GM21423 (cell line): ENCODE measurements at regions not wholly inside any gene's neighbourhood (a gene's known extent, or its start where the extent isn't known, plus 50 kb on each side); places are given as distances from the start of the nearest gene placed in this dataset.

Experiments used
- ATAC-seq: cut with Tn5 transposase; IDR thresholded peaks from one replicate; pipeline ENCODE4 v1.9.1; 2021; ENCODE audit warnings: mild to moderate bottlenecking, moderate library complexity; ENCODE audit not compliant: unreplicated experiment

DNA sequence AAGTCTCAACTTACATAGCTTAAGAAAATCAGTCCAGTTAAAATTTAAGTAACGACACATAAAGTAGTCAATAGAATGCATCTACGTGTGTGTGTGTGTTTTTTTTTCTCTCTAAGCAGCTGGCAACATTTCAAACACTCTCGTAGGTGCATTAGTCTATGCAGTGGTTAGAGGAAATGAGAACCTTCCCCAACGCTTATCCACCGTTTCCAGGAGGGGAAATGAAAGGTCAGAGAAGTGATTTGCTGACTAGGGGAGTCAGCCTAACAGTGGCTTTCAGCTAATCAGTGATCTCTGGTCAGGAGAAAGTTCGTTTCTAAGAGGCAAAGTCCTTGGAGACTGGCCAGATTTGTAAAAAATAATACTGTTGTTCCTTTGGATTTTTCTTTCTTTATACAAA, 806.6 kb downstream of the C6orf118 start:
- ATAC-seq = no peak

DNA sequence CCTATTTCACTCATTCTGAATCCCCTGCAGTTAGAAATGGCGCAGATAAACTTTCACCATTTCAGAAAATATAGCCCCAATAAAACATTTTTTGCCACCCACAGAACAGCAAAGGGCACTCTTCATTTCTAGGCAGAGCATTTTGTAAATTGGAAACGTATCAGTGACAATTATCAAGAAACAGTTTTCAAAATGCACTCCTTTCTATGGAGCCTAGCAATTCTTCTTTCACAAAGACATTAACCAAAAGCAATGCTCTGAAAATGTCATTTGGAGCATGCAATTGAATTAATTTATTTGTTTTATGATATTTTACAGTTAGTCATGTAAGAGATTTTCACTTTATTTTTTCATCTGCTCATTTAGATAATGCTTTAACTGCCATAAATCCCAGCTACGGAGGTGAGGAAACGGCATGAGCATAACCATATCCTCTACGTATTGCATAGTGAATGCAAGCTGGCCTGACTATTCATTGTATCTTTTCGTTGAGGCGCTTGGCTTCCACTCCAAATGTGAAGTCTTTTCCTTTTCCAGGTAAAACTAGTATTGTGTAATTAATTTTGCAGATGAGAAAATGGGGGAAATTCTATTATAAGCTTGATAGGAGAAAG, 813.4 kb downstream of the C6orf118 start:
- no peak for ATAC-seq

DNA sequence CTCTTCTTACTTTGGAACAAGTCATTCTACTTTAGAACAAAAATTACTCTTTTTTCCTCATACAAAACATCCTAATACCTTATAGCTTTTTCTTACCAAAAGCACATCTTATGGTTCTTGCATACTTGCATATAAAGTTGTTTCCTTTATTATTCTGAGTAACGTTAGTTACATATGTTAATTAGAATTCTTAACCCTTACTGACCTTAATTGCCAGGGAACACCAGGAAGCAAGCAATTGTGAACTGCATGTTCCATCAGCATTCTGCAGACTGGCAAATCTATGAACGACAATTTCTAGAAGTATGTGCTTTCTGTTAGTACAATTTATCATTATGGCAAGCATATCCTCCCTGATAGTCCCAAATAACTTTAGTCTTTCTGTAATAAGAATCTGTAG, 831.0 kb downstream of the C6orf118 start:
- no peak for ATAC-seq

DNA sequence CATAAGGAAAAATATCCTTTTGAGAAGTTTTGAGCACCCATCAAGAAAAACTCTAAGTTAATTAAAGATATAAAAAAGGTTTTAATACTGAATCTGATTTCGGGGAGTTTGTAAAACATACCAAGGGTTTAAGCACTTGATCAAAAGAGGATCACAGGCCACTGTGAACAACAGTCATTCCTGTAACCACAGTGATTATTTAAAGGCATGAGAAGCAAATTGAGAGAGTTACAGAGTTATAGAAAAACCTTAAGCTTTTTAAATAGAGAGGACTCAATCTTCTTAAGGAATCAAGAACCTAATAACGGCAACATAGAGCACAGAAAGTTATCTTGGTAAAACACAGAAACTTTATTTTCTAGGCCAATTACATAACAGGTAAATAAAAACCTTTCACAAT, 831.6 kb downstream of the C6orf118 start:
- no peak for ATAC-seq

DNA sequence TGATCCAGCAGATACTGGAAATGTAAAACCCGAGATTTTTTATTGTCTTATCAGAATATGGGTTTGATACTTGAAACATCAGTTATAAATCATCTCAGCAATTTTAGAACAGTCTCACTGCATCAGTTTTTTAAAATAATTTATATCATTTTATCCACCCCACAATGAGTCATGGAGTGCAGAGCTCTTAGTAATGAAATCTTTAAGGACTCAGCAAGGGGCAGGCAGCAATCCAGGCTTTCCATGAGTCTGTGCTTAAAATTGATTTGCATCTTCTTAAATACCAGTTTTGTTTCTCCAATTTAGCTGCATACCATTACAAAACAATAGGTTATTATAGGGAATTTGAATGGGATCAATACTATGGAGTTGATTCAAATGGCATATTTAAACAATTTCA, 832.3 kb downstream of the C6orf118 start:
- no peak for ATAC-seq

- ATAC-seq = no peak
Measured at GRCh38 chr6:164469276-164469949, 840.0 kb downstream of the C6orf118 start.

- no peak for ATAC-seq
Measured at GRCh38 chr6:164455835-164456234, 853.6 kb downstream of the C6orf118 start.

DNA sequence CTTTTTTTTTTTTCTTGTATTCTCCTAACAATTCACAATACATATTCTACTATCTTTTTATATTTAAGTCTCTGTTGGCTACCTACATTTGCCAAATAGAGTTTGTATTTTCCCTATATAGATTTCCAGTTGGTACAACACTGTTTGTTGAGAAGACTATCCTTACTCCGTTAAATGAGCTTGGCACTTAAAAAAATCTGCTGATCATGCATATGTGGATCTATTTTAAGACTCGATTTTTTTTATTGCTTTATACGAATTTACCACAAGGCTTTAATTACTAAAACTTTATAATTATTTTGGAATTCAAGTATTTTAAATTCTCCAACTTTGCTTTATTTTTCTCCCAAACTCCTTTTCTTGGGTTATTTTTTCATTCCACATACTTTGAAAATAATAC, 855.6 kb downstream of the C6orf118 start:
- no peak for ATAC-seq

- ATAC-seq = no peak
Measured at GRCh38 chr6:164442572-164442971, 866.8 kb downstream of the C6orf118 start.

DNA sequence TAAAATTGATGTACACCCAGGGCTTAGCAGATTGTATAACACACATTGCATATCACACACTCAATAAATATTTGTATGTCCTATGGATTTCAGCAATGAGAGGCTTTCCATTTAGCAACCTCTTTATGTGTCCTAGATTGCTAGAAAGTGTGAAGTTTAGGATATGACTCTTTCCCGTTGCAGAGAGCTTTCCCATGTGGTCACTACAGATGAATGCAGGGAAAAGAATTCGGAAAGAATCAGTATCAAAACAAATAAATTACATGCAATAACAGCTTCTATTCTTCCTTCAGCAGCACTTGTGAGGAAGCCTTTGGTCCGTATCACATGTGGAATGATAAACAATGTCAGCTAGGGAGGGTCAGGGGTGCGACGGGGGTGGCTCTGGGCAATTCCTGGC, 870.1 kb downstream of the C6orf118 start:
- ATAC-seq = no peak

GRCh38 chr6:164436976-164437375, 872.4 kb downstream of the C6orf118 start:
- ATAC-seq = no peak

DNA sequence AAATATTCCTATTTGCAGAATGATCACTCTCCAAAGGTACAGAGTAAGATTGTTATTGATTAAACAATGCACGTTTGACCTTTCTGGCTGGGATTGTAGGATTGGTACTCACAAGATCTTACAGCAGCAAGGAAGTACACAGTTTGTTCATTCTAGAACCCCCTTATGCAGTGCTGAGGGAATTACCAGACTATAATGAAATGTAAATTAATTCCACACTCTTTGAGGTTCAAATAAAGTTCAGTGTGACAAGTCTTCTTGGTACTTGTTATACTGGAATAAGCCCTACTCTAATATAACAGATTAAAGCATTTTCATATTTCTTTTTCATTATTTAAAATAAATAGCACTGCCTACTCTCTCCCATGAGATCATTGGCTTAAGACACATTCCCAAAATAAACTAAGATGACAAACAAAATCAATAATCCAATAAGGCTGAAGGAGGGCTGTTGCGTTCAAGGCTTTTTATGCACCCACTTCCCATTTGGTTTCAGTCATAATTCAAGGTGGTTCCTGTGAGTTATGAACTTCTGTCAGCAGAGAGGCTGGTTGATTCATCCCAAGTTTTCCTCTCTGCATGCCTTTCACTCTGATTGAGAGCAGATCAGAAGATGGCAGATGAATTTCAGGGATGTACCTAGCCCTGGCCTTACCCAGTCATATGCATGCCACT, 881.5 kb downstream of the C6orf118 start:
- no peak for ATAC-seq

GRCh38 chr6:164424489-164424888, 884.9 kb downstream of the C6orf118 start:
- ATAC-seq = no peak

- ATAC-seq = no peak
Measured at GRCh38 chr6:164419099-164419498, 890.3 kb downstream of the C6orf118 start.

DNA sequence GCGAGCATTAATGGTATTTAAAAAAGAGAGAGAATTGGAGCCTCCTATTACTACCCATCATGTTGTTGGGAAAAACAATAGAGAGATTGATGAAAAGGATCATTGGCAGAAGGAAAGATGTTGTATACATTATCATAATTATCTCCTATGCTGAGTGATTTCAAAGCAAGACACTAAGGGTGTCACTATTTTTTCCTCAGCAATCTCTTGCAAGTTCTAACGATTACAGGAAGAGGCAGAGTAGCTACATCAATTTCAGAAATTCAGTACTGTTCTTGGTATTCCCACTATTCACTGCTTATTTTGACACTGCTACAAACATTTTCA, 891.2 kb downstream of the C6orf118 start:
- no peak for ATAC-seq

DNA sequence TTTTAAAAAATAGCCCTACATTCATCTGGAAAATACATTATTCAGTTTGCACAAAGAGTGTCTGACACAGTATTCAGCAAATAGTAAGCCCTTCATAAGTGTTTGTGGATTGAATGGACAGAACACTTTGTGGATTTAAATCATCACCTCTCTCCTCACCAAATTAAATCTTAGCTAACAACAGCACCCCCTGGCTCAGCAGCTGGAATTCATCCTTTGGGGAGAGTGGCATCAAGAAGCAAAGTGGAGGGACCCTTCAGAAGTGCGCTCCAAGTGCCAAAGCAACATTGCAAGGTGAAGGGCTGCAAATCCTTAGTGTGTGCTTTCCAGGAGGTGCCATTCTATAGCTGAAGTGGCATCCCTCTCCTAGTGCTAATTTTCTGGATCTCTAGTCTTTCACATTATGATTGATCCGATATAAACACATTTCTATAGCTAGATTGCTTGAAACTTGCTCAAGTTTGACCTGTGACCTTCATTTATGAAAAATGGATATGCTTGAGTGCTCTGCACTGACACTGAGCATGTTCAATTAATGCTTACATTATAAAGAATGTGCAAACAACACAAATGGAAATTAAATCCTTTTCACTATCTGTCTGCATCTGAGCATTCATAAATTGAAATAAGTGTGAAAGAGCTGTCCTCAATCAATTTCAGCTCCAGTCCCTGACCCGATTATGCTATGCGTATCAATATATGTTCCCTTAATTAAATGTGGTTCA, 891.7 kb downstream of the C6orf118 start:
- ATAC-seq = no peak

GRCh38 chr6:164415832-164416563, 893.4 kb downstream of the C6orf118 start:
- ATAC-seq = no peak

GRCh38 chr6:164414695-164415094, 894.7 kb downstream of the C6orf118 start:
- ATAC-seq = no peak

GRCh38 chr6:164412566-164412965, 896.8 kb downstream of the C6orf118 start:
- no peak for ATAC-seq

- no peak for ATAC-seq
Measured at GRCh38 chr6:164410017-164410416, 899.4 kb downstream of the C6orf118 start.
